ENCODE measurements at regions not wholly inside any gene's neighbourhood (a gene's known extent, or its start where the extent isn't known, plus 50 kb on each side); places are given as distances from the start of the nearest gene placed in this dataset.

GRCh38 chr1:4957027-4957426, 302.6 kb downstream of the AJAP1 start:
- TF ChIP-seq CTCF (IDR thresholded peaks at IDR 0.05) (no peak), POLR2A (IDR thresholded peaks at IDR 0.05) (no peak)

Measured in heart left ventricle (tissue), 13 donors.